Ovary (tissue), 7 donors: ENCODE measurements at regions not wholly inside any gene's neighbourhood (a gene's known extent, or its start where the extent isn't known, plus 50 kb on each side); places are given as distances from the start of the nearest gene placed in this dataset.

Experiments
- DNase-seq, 5 donors: peaks; one replicate each; pipeline ENCODE4 v3.0.0-alpha.2; 2019 to 2020
- H3K27ac ChIP-seq, 2 donors: fragments of 200-600 bp; one replicate each; pipeline versions ENCODE4 v1.5.1 to v1.8.0; 2019 to 2022
- H3K27me3 ChIP-seq: fragments of 200-600 bp; one replicate; pipeline ENCODE4 v1.8.0; 2022
- H3K36me3 ChIP-seq: fragments of 200-600 bp; sonication (generic); one replicate; pipeline ENCODE4 v1.5.1; 2019
- H3K4me1 ChIP-seq: one replicate; pipeline ENCODE4 v1.8.1; 2013; ENCODE audit warnings: mild to moderate bottlenecking, moderate library complexity; ENCODE audit not compliant: insufficient read depth
- H3K4me3 ChIP-seq: fragments of 200-600 bp; sonication (generic); one replicate; pipeline ENCODE4 v1.5.1; 2017
- H3K9me3 ChIP-seq, 2 donors: fragments of 200-600 bp in 1 of 2; sonication (generic) in 1 of 2; one replicate each; pipeline versions ENCODE4 v1.5.1 to v1.8.1; 2013 to 2019; ENCODE audit warnings: mild to moderate bottlenecking in 1 of 2, moderate library complexity in 1 of 2
- CTCF ChIP-seq, 3 donors: fragments of 450-650 bp in 2 of 3; fragments of 200-600 bp in 1 of 3; IDR thresholded peaks; one replicate each; pipeline versions ENCODE4 v1.5.1 to v1.8.0; 2016 to 2022; ENCODE audit warnings: antibody characterized with exemption in 3 of 3, mild to moderate bottlenecking in 1 of 3
- EP300 ChIP-seq: sonication (generic); formaldehyde crosslinking; IDR thresholded peaks from one replicate; pipeline ENCODE4 v1.6.1; 2017; ENCODE audit warnings: antibody characterized with exemption
- POLR2A ChIP-seq: fragments of 450-650 bp; IDR thresholded peaks from one replicate; pipeline ENCODE4 v1.6.1; 2017; ENCODE audit warnings: antibody characterized with exemption, mild to moderate bottlenecking, moderate library complexity
- WGBS, 3 donors: extraction: QIAGEN DNeasy Blood & Tissue Kit in 1 of 3; methylation state at CpG; one replicate each; pipeline versions ENCODE4 v1.1.5 to v1.1.7; 2013 to 2017; 5-methylcytosine and 5-hydroxymethylcytosine counted together
- intact Hi-C, 4 donors: fragments of 100-400 bp; cut with DNase I; formaldehyde crosslinking; loops; one replicate each; pipeline versions ENCODE4 v1.11.0 to v1.15.1; 2022 to 2023
- donor health status: DM: no; HTN: no; CAD: no; lungs with moderate emphysema.
- donor health status: DM: no; HTN: no; CAD: no.
- donor health status: Bipolar disorder and iron deficiency.
- donor health status: DM: no; HTN: no; CAD: no.
- donor health status: DM: yes; HTN: yes; CAD: no.

GRCh38 chr9:14433351-14434157, 119.6 kb upstream of the NFIB start:
- intact Hi-C loops: no loop called here
- TF ChIP-seq EP300 (no peak), CTCF (IDR thresholded peaks at IDR 0.05) (peak in 2 of 3 donors; percentile 15 to 35), POLR2A (no peak)
- Histone ChIP-seq H3K4me3 (no peak overlapping the region), H3K9me3 (no peaks in the 10 kb centered on the region), H3K4me1 (no peaks in the 10 kb centered on the region), H3K27me3 (no peaks in the 10 kb centered on the region), H3K27ac (no peak overlapping the region), H3K36me3 (no peaks in the 10 kb centered on the region)
- DNase-seq: peak; percentile 28 to 62 (median 49)
- 2 to 4% (median 4%) methylated on average over 13 of the region's 13 CpGs for WGBS, 3 donors

GRCh38 chr9:14432666-14433350, 118.9 kb upstream of the NFIB start:
- Histone ChIP-seq H3K4me3 (no peak overlapping the region), H3K27ac (no peak overlapping the region), H3K36me3 (no peaks in the 10 kb centered on the region), H3K4me1 (no peaks in the 10 kb centered on the region), H3K9me3 (no peaks in the 10 kb centered on the region), H3K27me3 (no peaks in the 10 kb centered on the region)
- 6 to 29% (median 19%) methylated on average over 1 of the region's 1 CpG for WGBS, 3 donors
- intact Hi-C loops: no loop called here
- no peak for DNase-seq
- TF ChIP-seq POLR2A (no peak), CTCF (IDR thresholded peaks at IDR 0.05) (no peak), EP300 (no peak)

- Histone ChIP-seq H3K27me3 (no peaks in the 10 kb centered on the region), H3K4me3 (no peak overlapping the region), H3K36me3 (no peaks in the 10 kb centered on the region), H3K27ac (no peak overlapping the region), H3K9me3 (no peaks in the 10 kb centered on the region), H3K4me1 (peaks cover 2% of the 10 kb centered on the region)
- intact Hi-C loops: loop anchor here in 1 of 4 donors (5.0 kb wide), 1 partner anchor 1007 kb away; no protein-coding TSS in a partner anchor
- DNase-seq: peak; percentile 65 to 81 (median 73)
- WGBS, 3 donors: 9 to 11% (median 9%) methylated on average over 11 of the region's 11 CpGs
- TF ChIP-seq CTCF (IDR thresholded peaks at IDR 0.05) (peak; percentile 30 to 56 (median 44)), EP300 (no peak), POLR2A (no peak)
Observed at GRCh38 chr9:14428781-14429230, 114.9 kb upstream of the NFIB start.

- intact Hi-C loops: loop anchor here in 1 of 4 donors (5.0 kb wide), 1 partner anchor 1005 kb away; no protein-coding TSS in a partner anchor
- WGBS, 3 donors: 95 to 100% (median 96%) methylated on average over 2 of the region's 2 CpGs
Observed at GRCh38 chr9:14427419-14427818, 113.5 kb upstream of the NFIB start.

More at GRCh38 chr9:14427419-14427818, 113.5 kb upstream of the NFIB start:
- peaks cover 2% of the 10 kb centered on the region for H3K4me1 ChIP-seq
- H3K36me3 ChIP-seq: no peaks in the 10 kb centered on the region
- H3K27ac ChIP-seq: no peak overlapping the region
- no peak overlapping the region for H3K4me3 ChIP-seq
- no peaks in the 10 kb centered on the region for H3K9me3 ChIP-seq
- TF ChIP-seq CTCF (IDR thresholded peaks at IDR 0.05) (no peak), POLR2A (no peak), EP300 (no peak)
- DNase-seq: no peak
- no peaks in the 10 kb centered on the region for H3K27me3 ChIP-seq
